Activated CD4-positive, alpha-beta T cell treated with anti-CD3 and anti-CD28 coated beads, Interleukin-2, Interleukin-6, amounts not matched to agents 100 ng/mL and 50 ng/mL, durations not matched to agents 16 hours and 8 hours (primary cell): ENCODE measurements at regions not wholly inside any gene's neighbourhood (a gene's known extent, or its start where the extent isn't known, plus 50 kb on each side); places are given as distances from the start of the nearest gene placed in this dataset.
"Not testable (repeated sequence)": the region's sequence is repeated elsewhere in the genome, so short reads cannot be mapped to it uniquely, and the experiment has no call there.

Experiments used
- DNase-seq: peaks from one replicate; pipeline ENCODE4 v3.0.0-alpha.2; 2020

DNA sequence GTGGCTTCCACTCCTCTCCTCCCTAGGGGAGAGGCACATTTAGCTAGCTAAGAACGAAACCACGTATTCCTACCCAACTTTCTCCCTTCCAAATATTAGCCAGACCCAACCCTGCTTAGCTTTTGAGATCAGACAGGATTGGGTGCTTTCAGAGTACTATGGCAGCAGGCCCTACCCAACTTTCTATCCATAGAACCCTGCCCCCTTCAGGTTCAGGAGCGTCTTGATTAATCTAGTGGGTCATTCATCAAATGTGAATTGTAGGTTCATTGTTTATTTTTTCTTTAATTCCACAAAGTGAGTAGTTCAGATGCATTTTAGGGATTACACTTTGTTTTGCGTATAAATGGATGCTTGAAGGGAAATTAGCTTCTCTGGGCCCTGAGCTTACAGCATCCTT is 188.3 kb downstream of the MIB1 start:
- DNase-seq = no peak

DNA sequence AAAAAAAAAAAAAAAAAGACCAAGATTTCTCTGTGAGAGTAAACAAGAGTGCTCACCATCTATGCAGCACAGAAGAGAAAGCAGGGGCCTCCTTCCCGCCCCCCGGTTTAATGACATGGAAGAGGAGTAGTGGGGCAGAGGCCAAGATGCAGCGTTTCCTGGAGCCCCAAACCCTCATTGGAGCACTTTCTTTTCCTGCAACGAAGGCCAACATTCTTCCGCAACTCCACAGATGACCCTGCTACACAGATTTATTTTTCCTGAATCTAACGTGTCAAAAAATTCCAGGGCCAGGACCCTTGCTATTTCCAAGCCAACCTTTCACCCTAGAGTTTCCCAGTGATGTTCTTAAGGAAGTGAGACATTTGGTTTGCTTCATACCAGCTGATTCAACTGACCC is 189.6 kb downstream of the MIB1 start:
- no peak for DNase-seq

DNA sequence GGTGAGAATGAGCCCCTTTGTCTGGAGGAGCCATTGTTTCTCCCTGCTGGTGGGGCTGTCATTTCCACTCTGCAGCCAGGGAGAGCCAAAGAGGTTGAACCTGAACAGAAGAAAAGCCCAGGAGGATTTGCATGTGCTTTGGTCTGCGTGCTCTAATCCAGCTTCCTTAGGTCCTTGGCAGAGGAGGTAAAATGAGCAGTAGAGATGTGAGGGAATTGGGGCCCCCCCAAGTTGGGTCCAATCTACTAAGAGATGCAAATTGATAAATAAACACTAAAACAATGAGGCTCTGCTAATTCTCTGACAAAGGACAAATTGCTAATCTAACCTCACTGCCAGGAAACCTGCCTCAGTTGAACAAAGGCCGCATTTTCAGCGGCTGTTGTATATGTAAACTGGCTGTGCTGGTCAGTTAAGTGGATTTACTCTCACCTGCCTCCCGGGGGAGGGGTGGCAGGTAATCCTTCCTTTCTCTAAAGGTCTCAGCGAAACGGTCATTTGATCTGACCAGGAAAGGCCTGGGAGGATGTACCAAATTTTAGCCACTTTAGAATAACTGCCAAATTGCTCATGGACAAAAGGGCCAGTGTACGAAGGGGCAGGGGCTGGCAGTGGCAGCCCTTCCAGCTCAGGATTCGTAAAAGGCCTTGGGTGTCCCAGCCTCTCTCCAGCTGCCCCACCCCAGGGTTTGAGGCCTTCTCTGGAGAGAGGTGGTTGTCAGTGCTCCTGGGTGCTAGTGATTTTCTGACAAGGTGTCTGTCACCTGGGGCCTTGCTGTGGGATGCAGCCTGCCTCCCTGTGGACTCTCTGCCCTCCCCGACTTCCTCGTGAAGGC is 193.6 kb downstream of the MIB1 start:
- DNase-seq = no peak

GRCh38 chr18:21934766-21935015 is 194.1 kb downstream of the MIB1 start:
- no peak for DNase-seq

DNA sequence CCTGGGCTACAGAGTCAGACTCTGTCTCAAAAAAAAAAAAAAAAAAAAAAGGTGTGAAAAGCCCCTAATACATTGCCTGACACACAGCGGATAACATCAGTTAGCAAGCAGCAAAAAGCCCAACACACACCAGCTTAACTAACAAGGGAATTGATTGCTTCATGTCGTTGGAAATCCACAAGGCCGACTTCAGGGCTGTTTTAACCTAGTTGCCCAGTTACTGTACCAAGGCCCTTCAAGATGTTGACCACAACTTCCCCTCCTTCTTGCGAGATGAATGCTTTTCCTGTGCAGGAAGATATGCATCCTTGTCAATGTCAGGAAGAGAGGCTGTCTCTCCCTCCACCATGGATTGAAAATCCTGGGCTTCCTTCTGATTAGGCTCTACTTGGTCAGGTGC is 202.9 kb downstream of the MIB1 start:
- no peak for DNase-seq

- DNase-seq = no peak
Observed at GRCh38 chr18:21949326-21950015, 208.9 kb downstream of the MIB1 start.

GRCh38 chr18:21955757-21956652 is 213.4 kb upstream of the GATA6 start:
- peak; percentile 83 for DNase-seq

- no peak for DNase-seq
Observed at GRCh38 chr18:21958263-21958662, 211.1 kb upstream of the GATA6 start.

GRCh38 chr18:21958707-21959450 is 210.5 kb upstream of the GATA6 start:
- DNase-seq = no peak

- no peak for DNase-seq
Observed at GRCh38 chr18:21960189-21960588, 209.2 kb upstream of the GATA6 start.

DNA sequence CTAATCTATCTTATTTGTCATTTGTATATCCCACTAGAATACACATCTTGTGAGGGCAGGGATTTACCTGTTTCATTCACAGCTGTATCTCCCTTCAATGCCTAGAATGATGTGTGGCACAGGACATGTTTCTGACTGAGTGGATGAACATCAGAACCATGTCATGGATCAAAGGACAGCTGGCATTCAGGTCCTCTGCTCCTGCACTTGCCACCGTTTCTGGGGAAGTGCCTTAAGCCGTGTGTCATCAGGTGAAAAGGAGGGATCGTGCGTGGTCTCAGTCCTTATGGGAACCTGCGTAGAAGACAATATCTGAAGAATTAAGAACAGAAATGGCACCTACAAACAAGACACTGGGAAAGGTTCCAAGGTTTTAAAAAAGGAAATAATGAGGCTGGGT is 206.1 kb upstream of the GATA6 start:
- DNase-seq = no peak

DNA sequence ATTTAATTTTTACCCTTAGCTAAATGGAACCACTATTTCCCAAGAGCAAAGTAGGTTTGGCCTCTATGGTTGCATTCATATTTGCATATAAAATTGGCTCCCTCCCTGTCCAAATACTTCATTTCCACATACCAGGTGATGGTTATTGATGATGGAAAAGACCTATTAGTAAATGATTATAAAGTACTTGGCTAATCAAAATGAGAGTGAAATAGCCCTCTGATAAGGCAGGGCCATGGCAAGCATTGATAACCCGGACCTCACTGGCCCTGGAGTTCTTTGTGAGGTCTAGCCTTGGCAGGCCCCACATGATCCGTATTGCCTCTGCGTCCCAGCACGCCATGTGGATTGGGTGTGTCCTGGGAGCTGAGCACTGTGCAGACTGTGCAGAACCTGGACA is 201.1 kb upstream of the GATA6 start:
- no peak for DNase-seq

- DNase-seq = no peak
Observed at GRCh38 chr18:21972281-21972680, 197.1 kb upstream of the GATA6 start.

DNA sequence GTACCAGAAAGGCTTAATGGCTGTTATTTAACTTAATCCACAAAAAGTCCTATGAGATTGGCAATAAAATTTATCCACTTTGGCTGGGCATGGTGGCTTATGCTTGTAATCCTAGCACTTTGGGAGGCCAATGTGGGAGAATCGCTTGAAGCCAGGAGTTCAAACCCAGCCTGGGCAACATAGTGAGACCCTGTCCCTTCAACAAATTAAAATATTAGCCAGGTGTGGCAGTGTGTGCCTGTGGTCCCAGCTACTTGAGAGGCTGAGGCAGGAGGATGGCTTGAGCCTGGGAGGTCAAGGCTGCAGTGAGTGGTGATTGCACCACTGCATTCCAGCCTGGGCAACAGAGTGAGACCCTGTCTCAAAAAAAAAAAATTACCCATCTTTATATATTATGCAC is 193.4 kb upstream of the GATA6 start:
- DNase-seq = not testable (repeated sequence)

DNA sequence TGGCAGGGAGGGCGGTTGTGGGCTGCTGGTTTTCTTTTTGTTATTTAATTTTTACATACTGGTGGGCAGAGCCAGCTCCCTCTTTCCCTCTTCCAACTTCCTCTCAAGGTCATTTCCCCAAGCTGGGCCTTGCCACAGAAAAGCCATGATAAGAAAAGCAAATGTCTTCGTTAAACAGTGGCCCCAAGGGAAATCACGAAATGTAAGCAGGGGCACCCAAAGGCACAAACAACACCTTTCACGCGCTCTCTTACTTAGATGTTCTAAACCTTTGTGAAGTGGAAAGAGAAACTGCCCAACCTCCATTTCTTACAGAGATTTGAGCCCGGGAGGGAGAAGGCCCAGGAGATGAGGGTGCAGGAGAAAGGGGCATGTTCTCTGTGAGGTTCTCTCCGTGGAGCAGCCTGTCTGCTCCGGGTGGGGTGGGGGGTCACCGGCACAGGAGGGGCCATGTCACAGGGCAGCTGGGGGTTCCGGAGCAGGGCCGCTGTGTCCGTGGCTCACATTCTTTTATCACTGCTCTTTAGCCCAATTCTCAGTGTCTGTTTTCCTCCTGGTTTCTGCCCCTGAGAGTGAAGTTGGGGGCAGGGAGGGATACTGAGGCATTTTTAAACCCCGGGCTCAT is 190.7 kb upstream of the GATA6 start:
- no peak for DNase-seq

DNA sequence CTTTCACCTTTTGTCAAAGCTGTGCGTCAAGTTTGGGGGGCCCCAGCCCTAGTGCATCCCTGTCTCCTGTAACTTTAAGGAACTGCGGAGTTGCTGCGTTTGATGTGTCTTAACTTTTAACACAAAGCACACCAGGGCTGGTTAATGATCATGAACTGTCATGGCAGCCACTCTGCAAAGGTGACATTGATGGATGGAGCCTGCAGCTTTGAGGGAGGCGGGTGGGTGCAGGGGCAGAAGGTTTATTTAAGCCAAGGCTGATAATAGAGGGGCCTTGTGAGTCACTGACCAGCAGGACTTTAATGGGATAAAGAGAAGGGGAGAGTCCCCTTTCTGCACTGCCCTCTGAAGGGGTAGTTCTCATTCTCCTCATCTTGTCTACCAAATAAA is 190.2 kb upstream of the GATA6 start:
- no peak for DNase-seq

- DNase-seq = no peak
Observed at GRCh38 chr18:21979759-21980158, 189.6 kb upstream of the GATA6 start.

GRCh38 chr18:21980744-21981143 is 188.6 kb upstream of the GATA6 start:
- no peak for DNase-seq

- DNase-seq = not testable (repeated sequence)
Observed at GRCh38 chr18:21981489-21981888, 187.9 kb upstream of the GATA6 start.

GRCh38 chr18:21991081-21991534 is 178.3 kb upstream of the GATA6 start:
- no peak for DNase-seq

DNA sequence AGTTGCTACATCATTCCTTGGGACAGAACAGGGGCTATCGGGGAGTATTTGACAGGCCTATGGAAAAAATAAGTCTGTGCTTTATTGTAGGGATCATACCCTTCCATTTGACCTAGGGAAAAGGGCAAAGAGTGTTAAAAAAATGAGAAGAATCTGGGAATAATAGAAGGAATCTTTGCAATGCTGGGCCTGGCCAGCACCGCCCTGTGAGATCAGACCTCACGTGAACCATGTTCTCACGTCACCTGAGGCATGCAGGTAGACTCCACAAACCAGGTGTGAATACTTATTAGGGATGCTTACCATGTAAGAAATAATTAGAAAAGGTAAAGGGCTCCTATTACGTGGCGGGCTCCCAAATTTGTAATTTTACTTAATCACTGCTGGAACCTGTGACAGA is 177.5 kb upstream of the GATA6 start:
- no peak for DNase-seq

GRCh38 chr18:21996351-21996826 is 173.0 kb upstream of the GATA6 start:
- no peak for DNase-seq
